HepG2 (cell line): ENCODE measurements at regions not wholly inside any gene's neighbourhood (a gene's known extent, or its start where the extent isn't known, plus 50 kb on each side); places are given as distances from the start of the nearest gene placed in this dataset.

Source experiments
- ATAC-seq: fragments of 200-7000 bp; cut with Tn5 transposase; 3 replicates; pipeline ENCODE4 v1.9.1; 2020; ENCODE audit warnings: mild to moderate bottlenecking, moderate library complexity
- BruUV-seq: library from RNA; stranded (reverse); fragments of 400-500 nt; replicated peaks from 2 replicates; lab custom pipeline; 2021; lab: Mats Ljungman, UMichigan
- CTCF ChIA-PET: fragments of 300-600 bp; formaldehyde crosslinking; extraction: SDS; loops from one replicate; lab custom pipeline; 2021; ENCODE audit warnings: low total read pairs, inconsistent platforms, low intra/inter-chr PET ratio; lab: Yijun Ruan, JAX
- POLR2A ChIA-PET: fragments of 350-600 bp; sonication (Branson Sonifier 250); formaldehyde crosslinking; loops from one replicate; lab custom pipeline; 2020; ENCODE audit warnings: antibody characterized with exemption, inconsistent platforms; lab: Yijun Ruan, JAX
- DNase-seq: peaks from one replicate; pipeline ENCODE4 v3.0.0-alpha.2; 2015; ENCODE audit warnings: low spot score
- FAIRE-seq: peaks from 3 replicates; lab custom pipeline; 2011; peaks lifted over from hg19 to GRCh38; lab: Jason Lieb, UNC
- H2AFZ ChIP-seq: one replicate; pipeline ENCODE4 v1.6.1; 2011; ENCODE audit warnings: low read length, inconsistent platforms
- H3K27ac ChIP-seq: fragments of 300-600 bp; 3 replicates; pipeline ENCODE4 v1.8.0; 2011; ENCODE audit warnings: mixed run types, mild to moderate bottlenecking, mixed read lengths, low read length, inconsistent platforms; ENCODE audit not compliant: insufficient read depth; ENCODE audit errors: extremely low read length
- H3K27me3 ChIP-seq, 2 experiments: fragments of 200-600 bp in 1 of 2; 2 replicates in 1 of 2; 3 replicates in 1 of 2; pipeline versions ENCODE4 v1.6.0 to v1.8.0; 2011; ENCODE audit warnings: low read length in 2 of 2, mild to moderate bottlenecking in 2 of 2, moderate library complexity in 2 of 2, inconsistent platforms in 1 of 2; ENCODE audit not compliant: insufficient read depth in 2 of 2, control insufficient read depth in 1 of 2
- H3K36me3 ChIP-seq, 2 experiments: fragments of 200-600 bp in 1 of 2; replicated peaks in 1 of 2; 2 replicates in 1 of 2; 3 replicates in 1 of 2; pipeline versions ENCODE4 v1.5.1 to v1.8.0; 2011; ENCODE audit warnings: low read length in 2 of 2, inconsistent platforms in 1 of 2; ENCODE audit not compliant: insufficient read depth in 2 of 2, control insufficient read depth in 1 of 2
- H3K4me1 ChIP-seq: 2 replicates; pipeline ENCODE4 v1.5.1; 2012; ENCODE audit warnings: low read length, inconsistent platforms; ENCODE audit not compliant: insufficient read depth
- H3K4me2 ChIP-seq: 2 replicates; pipeline ENCODE4 v1.6.0; 2011; ENCODE audit warnings: low read depth, low read length, inconsistent platforms
- H3K4me3 ChIP-seq, 3 experiments: fragments of 200-600 bp in 1 of 3; sonication (generic), shearing (Covaris generic) in 1 of 3; replicated peaks in 1 of 3; 2 replicates each; pipeline ENCODE4 v1.5.1; 2011 to 2016; ENCODE audit warnings: low read length in 3 of 3, inconsistent platforms in 2 of 3, low read depth in 2 of 3, mild to moderate bottlenecking in 2 of 3, control low read depth in 1 of 3, mixed read lengths in 1 of 3; ENCODE audit not compliant: insufficient read depth in 1 of 3
- H3K79me2 ChIP-seq: one replicate; pipeline ENCODE4 v1.6.1; 2011; ENCODE audit warnings: low read length, inconsistent platforms; ENCODE audit not compliant: insufficient read depth
- H3K9ac ChIP-seq: 2 replicates; pipeline ENCODE4 v1.6.0; 2011; ENCODE audit warnings: mild to moderate bottlenecking, low read depth, low read length, inconsistent platforms; ENCODE audit not compliant: insufficient read depth
- H3K9me3 ChIP-seq: 2 replicates; pipeline ENCODE4 v1.5.1; 2012; ENCODE audit warnings: mild to moderate bottlenecking, low read length
- H4K20me1 ChIP-seq: 2 replicates; pipeline ENCODE4 v1.6.0; 2011; ENCODE audit warnings: inconsistent platforms, mild to moderate bottlenecking, low read length, moderate library complexity; ENCODE audit not compliant: insufficient read depth
- ATF7 ChIP-seq, 2 experiments: fragments of 450-650 bp in 1 of 2; sonication (generic) in 1 of 2; formaldehyde crosslinking in 1 of 2; IDR thresholded peaks; 2 replicates each; pipeline versions ENCODE4 v1.4.0 to v1.6.1; 2016 to 2020; ENCODE audit warnings: antibody characterized with exemption in 1 of 2, mild to moderate bottlenecking in 1 of 2, missing genetic modification reagents in 1 of 2
- REXO4 ChIP-seq: sonication (generic); formaldehyde crosslinking; IDR thresholded peaks from 2 replicates; pipeline ENCODE4 v1.8.0; 2022; ENCODE audit warnings: missing genetic modification reagents, mild to moderate bottlenecking, borderline replicate concordance
- SMC3 ChIP-seq: IDR thresholded peaks from 2 replicates; pipeline ENCODE4 v1.6.1; 2011; ENCODE audit warnings: low read length, improper control_type of control experiment
- STAG1 ChIP-seq: sonication (generic); formaldehyde crosslinking; IDR thresholded peaks from 2 replicates; pipeline ENCODE4 v1.4.0; 2020; ENCODE audit warnings: missing genetic modification reagents
- WIZ ChIP-seq: sonication (generic); formaldehyde crosslinking; IDR thresholded peaks from 2 replicates; pipeline ENCODE4 v1.5.1; 2020; ENCODE audit warnings: mild to moderate bottlenecking, missing genetic modification reagents
- WGBS: methylation state at CpG from one replicate; pipeline ENCODE4 v1.1.6; 2017; ENCODE audit warnings: low lambda C conversion rate; 5-methylcytosine and 5-hydroxymethylcytosine counted together
- in situ Hi-C: cut with HindIII; loops from 2 replicates; pipeline ENCODE4 v1.10.0; 2017; ENCODE audit warnings: low pct_unique_long_range_greater_than_20kb; ENCODE audit not compliant: extremely low pct_ligation_motif_present
- intact Hi-C: fragments of 100-400 bp; cut with micrococcal nuclease; formaldehyde crosslinking; loops from one replicate; pipeline ENCODE4 v1.10.0; 2022; ENCODE audit not compliant: unreplicated experiment
- TF ChIP-seq, protein P1 (sequence below): sonication (generic); formaldehyde crosslinking; IDR thresholded peaks from 2 replicates; pipeline ENCODE4 v1.5.0; 2020; ENCODE audit warnings: mild to moderate bottlenecking, missing genetic modification reagents, moderate library complexity

DNA sequence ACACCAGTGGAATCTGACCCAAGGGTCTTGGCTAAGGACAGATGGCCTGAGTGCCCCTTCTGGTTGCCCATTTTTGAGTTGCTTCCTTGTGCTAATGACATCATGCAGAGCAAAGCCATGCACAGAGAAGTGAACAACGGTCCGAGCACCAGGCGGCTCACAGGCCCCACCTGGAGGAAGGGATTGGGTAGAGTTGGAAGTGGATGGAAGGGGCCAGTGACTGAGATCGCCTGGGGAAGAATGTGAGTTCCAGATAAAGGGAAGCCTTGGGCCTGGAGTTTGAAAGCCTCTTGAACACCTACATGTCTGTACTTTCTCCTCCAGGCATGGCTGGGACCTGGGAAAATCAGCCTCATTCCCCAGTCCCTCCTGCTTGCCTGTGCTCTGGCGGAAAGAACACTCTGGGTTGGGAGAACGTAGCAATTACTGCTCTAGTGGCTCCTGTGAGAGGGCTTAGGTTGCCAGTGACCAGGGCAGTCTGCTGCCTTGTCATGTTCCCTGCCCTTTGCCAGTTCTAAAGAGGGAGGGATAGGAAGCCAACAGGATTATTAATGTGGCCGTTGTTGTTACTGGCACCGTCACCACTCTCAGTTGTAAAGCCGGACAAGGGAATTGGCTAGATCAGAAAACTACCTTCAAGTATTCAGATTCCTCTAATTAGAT, 62.5 kb upstream of the PTPN3 start:
- no peak overlapping the region for H2AFZ ChIP-seq
- no peaks in the 10 kb centered on the region for H3K79me2 ChIP-seq
- no peak overlapping the region for H3K27ac ChIP-seq
- H4K20me1 ChIP-seq = no peaks in the 10 kb centered on the region
- DNase-seq (peak; percentile 16), FAIRE-seq (peak; percentile 80)
- WGBS = 51% methylated on average over 9 of the region's 9 CpGs
- intact Hi-C loops = loop anchor here (1.0 kb wide), 1 partner anchor 120 kb away; no protein-coding TSS in a partner anchor
- no peaks in the 10 kb centered on the region for H3K36me3 ChIP-seq
- peak; percentile 47 for TF ChIP-seq ATF7 (IDR thresholded peaks at IDR 0.05)
- no peak for TF ChIP-seq ATF7 (CRISPR knock-in tag; IDR thresholded peaks at IDR 0.05)
- TF ChIP-seq, protein P1, sequence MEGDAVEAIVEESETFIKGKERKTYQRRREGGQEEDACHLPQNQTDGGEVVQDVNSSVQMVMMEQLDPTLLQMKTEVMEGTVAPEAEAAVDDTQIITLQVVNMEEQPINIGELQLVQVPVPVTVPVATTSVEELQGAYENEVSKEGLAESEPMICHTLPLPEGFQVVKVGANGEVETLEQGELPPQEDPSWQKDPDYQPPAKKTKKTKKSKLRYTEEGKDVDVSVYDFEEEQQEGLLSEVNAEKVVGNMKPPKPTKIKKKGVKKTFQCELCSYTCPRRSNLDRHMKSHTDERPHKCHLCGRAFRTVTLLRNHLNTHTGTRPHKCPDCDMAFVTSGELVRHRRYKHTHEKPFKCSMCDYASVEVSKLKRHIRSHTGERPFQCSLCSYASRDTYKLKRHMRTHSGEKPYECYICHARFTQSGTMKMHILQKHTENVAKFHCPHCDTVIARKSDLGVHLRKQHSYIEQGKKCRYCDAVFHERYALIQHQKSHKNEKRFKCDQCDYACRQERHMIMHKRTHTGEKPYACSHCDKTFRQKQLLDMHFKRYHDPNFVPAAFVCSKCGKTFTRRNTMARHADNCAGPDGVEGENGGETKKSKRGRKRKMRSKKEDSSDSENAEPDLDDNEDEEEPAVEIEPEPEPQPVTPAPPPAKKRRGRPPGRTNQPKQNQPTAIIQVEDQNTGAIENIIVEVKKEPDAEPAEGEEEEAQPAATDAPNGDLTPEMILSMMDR (CRISPR knock-in tag) = peak; percentile 51
- TF ChIP-seq REXO4 = no peak
- TF ChIP-seq WIZ (CRISPR knock-in tag) = no peak
- peak; percentile 29; the same call in 1 of the 2 replicates for TF ChIP-seq SMC3
- peak; percentile 66 for TF ChIP-seq STAG1 (CRISPR knock-in tag)
- TF ChIP-seq, all 625 proteins: peak for 4
- in situ Hi-C loops = no loop called here
- no peaks in the 10 kb centered on the region for H3K4me1 ChIP-seq
- POLR2A ChIA-PET = no interaction called here
- CTCF ChIA-PET = interaction anchor here (0.8 kb wide), 1 partner anchor 120 kb away, joined by 3 read pairs; no protein-coding TSS in a partner anchor
- no TSS peak for BruUV-seq
- H3K9me3 ChIP-seq = no peaks in the 10 kb centered on the region
- ATAC-seq = peak; percentile 96
- no peak overlapping the region for H3K4me3 ChIP-seq
- no peak overlapping the region for H3K4me2 ChIP-seq
- no peak overlapping the region for H3K9ac ChIP-seq
- peaks cover 0 to 1% of the 10 kb centered on the region in 2 experiments; a peak in 2 of 5 replicates for H3K27me3 ChIP-seq
